Body of pancreas (tissue), 4 donors: ENCODE measurements at regions not wholly inside any gene's neighbourhood (a gene's known extent, or its start where the extent isn't known, plus 50 kb on each side); places are given as distances from the start of the nearest gene placed in this dataset.

Experiments used
- ATAC-seq: fragments of 150-250 bp; one replicate; pipeline ENCODE4 v1.9.1; 2016
- DNase-seq, 4 donors: peaks; one replicate each; pipeline ENCODE4 v3.0.0-alpha.2; 2019
- H3K27ac ChIP-seq, 4 donors: fragments of 200-600 bp; sonication (generic); 1 replicate in 3 of 4; 2 replicates in 1 of 4; pipeline versions ENCODE4 v1.5.1 to v1.6.1; 2016 to 2019; ENCODE audit warnings: mild to moderate bottlenecking in 1 of 4, mixed read lengths in 1 of 4, moderate library complexity in 1 of 4
- H3K27me3 ChIP-seq, 2 donors: fragments of 200-600 bp; sonication (generic); one replicate each; pipeline ENCODE4 v1.6.0; 2016; ENCODE audit warnings: mild to moderate bottlenecking in 1 of 2
- H3K36me3 ChIP-seq, 2 donors: fragments of 200-600 bp; sonication (generic); replicated peaks in 1 of 2; 2 replicates each; pipeline ENCODE4 v1.5.1; 2016; ENCODE audit warnings: low read depth in 2 of 2; ENCODE audit not compliant: insufficient read depth in 1 of 2
- H3K4me1 ChIP-seq: fragments of 200-600 bp; sonication (generic); one replicate; pipeline ENCODE4 v1.6.0; 2016
- H3K4me3 ChIP-seq, 2 donors: fragments of 200-600 bp; sonication (generic); 1 replicate in 1 of 2; 2 replicates in 1 of 2; pipeline ENCODE4 v1.5.1; 2016 to 2019
- H3K9me3 ChIP-seq, 3 donors: fragments of 200-600 bp; sonication (generic); 1 replicate in 2 of 3; 2 replicates in 1 of 3; pipeline ENCODE4 v1.5.1; 2016
- CTCF ChIP-seq, 7 experiments: fragments of 450-650 bp in 4 of 7; fragments of 200-600 bp in 3 of 7; sonication (generic) in 3 of 7; IDR thresholded peaks; one replicate each; pipeline ENCODE4 v1.5.1; 2016 to 2019; ENCODE audit warnings: antibody characterized with exemption in 7 of 7
- POLR2A ChIP-seq, 3 donors: fragments of 450-650 bp; IDR thresholded peaks; one replicate each; pipeline ENCODE4 v1.6.1; 2016; ENCODE audit warnings: antibody characterized with exemption in 3 of 3, mild to moderate bottlenecking in 2 of 3
- WGBS, 2 donors: methylation state at CpG; one replicate each; pipeline ENCODE4 v1.1.5; 2017; 5-methylcytosine and 5-hydroxymethylcytosine counted together
- intact Hi-C: fragments of 100-400 bp; cut with DNase I; formaldehyde crosslinking; loops from one replicate; pipeline ENCODE4 v1.15.1; 2023

DNA sequence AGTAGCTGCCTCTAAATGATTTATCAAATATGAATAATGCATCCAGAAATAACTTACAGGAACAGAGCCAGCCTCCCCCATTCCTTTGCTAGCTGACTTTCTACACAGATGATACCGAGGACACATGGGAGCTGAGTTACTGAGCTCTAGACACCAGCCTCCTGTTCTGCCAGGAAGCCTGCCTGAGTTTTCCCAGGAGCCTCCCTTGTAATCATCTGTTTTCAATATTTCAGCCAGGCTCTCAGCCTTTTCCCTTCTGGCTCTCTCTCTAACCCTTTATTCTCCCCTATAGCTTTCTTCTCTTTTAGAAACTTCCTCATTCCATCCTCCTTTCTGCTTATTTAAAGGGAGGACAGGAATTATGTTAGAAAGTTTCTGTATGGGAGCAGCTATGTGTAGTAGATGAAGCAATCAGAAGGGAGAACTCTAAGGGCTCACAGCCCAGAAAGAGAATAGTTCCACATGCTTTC is 911.6 kb downstream of the TDRD15 start:
- DNase-seq (peak in 1 of 4 donors; percentile 7), ATAC-seq (no peak)
- H3K9me3 ChIP-seq, result no peaks in the 10 kb centered on the region
- intact Hi-C loops, result no loop called here
- WGBS, 2 donors, result 48 to 67% methylated on average over 1 of the region's 1 CpG
- no peaks in the 10 kb centered on the region for H3K36me3 ChIP-seq
- H3K4me1 ChIP-seq, result no peaks in the 10 kb centered on the region
- no peaks in the 10 kb centered on the region for H3K27me3 ChIP-seq
- H3K27ac ChIP-seq, result no peak overlapping the region
- H3K4me3 ChIP-seq, result no peak overlapping the region
- TF ChIP-seq POLR2A (IDR thresholded peaks at IDR 0.05), result no peak
- TF ChIP-seq CTCF (IDR thresholded peaks at IDR 0.05), result no peak

DNA sequence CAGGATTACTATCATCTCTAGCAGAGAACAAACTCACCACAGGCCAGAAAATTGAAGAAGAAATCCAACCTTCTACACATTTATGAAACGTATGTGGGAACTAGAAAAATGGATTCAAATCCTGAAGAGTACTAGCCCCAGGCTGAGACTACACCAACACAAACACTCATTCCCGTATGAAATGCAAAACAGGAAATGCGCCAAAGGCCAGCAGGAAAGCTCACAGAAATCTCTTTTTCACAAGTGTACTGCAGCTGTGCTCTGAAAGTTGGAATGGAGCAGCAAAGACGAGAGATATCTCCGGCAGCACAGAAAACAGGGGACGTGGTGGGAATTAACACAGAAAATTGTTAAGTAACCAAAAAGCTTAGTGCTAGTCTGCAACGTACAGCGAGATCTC is 913.5 kb downstream of the TDRD15 start:
- no peak for TF ChIP-seq CTCF (IDR thresholded peaks at IDR 0.05)
- no peak for DNase-seq
- H3K27me3 ChIP-seq, result no peaks in the 10 kb centered on the region
- no peak overlapping the region for H3K27ac ChIP-seq
- intact Hi-C loops, result no loop called here
- no peaks in the 10 kb centered on the region for H3K9me3 ChIP-seq
- H3K36me3 ChIP-seq, result no peaks in the 10 kb centered on the region
- no peaks in the 10 kb centered on the region for H3K4me1 ChIP-seq
- H3K4me3 ChIP-seq, result no peak overlapping the region
- no peak for ATAC-seq
- WGBS, 2 donors, result 53 to 58% methylated on average over 8 of the region's 8 CpGs

DNA sequence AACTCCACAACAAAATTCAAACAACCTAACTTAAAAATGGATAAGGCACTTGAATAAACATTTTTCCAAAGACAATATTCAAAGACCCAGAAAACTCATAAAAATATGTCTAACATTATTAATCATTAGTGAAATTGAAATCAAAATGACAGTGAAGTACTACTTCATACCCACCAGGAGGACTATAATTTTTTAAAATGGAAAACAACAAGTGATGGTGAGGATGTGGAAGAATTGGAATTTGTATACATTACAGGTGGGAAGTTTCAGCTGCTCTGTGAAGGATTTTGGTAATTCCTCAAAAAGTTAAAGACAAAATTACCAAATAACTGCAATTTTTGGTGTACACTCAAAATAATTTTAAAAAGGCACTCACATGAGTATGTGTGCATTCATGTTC is 920.0 kb downstream of the TDRD15 start:
- no peak for ATAC-seq
- no peaks in the 10 kb centered on the region for H3K4me1 ChIP-seq
- intact Hi-C loops, result no loop called here
- H3K9me3 ChIP-seq, result no peaks in the 10 kb centered on the region
- H3K27ac ChIP-seq, result no peak overlapping the region
- H3K27me3 ChIP-seq, result no peaks in the 10 kb centered on the region
- H3K36me3 ChIP-seq, result no peaks in the 10 kb centered on the region
- no peak overlapping the region for H3K4me3 ChIP-seq
- DNase-seq, result no peak
- TF ChIP-seq POLR2A (IDR thresholded peaks at IDR 0.05), result no peak
- TF ChIP-seq CTCF (IDR thresholded peaks at IDR 0.05), result no peak

DNA sequence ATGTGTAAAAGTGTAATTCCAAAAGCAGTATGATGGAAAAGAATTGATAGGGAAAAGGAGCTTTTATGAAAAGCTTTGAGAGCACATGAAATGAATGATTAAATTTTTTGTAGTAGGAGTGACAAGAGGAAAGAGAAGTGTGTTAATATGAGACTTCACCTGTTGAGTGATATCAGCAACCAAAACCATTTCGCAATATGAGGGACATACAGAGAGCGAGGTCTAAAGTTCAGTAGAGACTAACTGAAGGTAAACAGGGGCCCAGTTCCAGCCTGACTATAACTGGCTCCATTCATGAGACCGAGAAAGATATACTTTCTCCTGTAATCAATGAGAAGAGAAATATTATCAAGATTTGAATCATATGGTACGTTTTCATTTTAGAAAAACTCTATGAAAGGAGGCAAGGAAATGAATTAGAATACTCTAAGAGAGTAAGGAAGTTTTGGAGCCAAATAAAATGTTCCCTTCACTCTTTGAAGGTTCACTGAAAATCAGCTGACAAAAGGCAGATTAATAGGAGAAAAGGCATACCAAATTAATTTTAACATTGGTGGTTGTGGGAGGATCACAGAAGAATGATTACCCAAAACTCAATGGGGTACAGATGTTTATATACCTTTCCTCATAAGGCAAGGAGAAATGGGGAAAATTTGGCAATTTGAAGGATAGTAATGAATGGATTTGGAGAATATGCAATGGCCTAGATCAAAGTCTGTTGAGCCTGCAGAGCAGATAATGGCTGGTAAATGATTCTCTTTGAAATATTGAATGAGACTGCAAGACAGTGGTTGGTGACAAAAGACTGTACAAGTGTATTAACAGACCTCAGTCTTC is 932.2 kb downstream of the TDRD15 start:
- no peaks in the 10 kb centered on the region for H3K27me3 ChIP-seq
- intact Hi-C loops, result no loop called here
- no peaks in the 10 kb centered on the region for H3K9me3 ChIP-seq
- TF ChIP-seq POLR2A (IDR thresholded peaks at IDR 0.05) (no peak), CTCF (IDR thresholded peaks at IDR 0.05) (no peak)
- H3K4me1 ChIP-seq, result no peaks in the 10 kb centered on the region
- no peak overlapping the region for H3K27ac ChIP-seq
- no peaks in the 10 kb centered on the region for H3K36me3 ChIP-seq
- DNase-seq (peak in 2 of 4 donors; percentile 4 to 7), ATAC-seq (no peak)
- WGBS, 2 donors, result 28 to 34% methylated on average over 4 of the region's 4 CpGs
- no peak overlapping the region for H3K4me3 ChIP-seq

DNA sequence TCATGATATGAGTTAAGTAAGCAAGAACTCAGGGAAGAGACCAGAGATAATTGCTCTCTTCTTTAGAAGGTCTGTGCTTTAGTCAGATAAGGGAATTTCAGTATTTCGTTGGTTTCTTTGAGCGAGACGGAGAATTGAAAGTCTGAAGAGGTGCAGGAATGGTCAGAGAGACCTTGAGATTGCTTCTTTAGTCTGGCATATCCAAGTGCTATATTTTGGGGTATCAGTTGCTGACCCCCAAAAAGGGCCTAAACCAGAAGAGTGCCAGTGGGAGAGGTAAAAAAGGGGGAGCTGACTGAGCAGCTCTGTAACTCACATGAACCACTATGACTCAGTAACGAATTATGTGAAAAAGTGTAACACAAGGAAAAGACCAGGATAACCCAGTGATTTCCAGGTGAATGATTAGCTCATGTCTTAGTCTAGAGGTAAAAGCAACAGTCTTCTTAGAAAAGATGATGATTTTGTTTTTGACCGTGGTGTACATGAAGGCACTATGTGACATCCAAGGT is 932.9 kb downstream of the TDRD15 start:
- intact Hi-C loops, result no loop called here
- DNase-seq (no peak), ATAC-seq (no peak)
- TF ChIP-seq POLR2A (IDR thresholded peaks at IDR 0.05) (no peak), CTCF (IDR thresholded peaks at IDR 0.05) (no peak)
- Histone ChIP-seq H3K27me3 (no peaks in the 10 kb centered on the region), H3K9me3 (no peaks in the 10 kb centered on the region), H3K27ac (no peak overlapping the region), H3K4me1 (no peaks in the 10 kb centered on the region), H3K36me3 (no peaks in the 10 kb centered on the region), H3K4me3 (no peak overlapping the region)
- 69 to 76% methylated on average over 5 of the region's 5 CpGs for WGBS, 2 donors
